AG10803 (cell line): ENCODE measurements at regions not wholly inside any gene's neighbourhood (a gene's known extent, or its start where the extent isn't known, plus 50 kb on each side); places are given as distances from the start of the nearest gene placed in this dataset.

ENCODE experiments used
- DNase-seq: peaks from one replicate; pipeline ENCODE4 v3.0.0; 2010; ENCODE audit warnings: low read depth
- H3K4me3 ChIP-seq: 2 replicates; pipeline ENCODE4 v1.5.1; 2011; ENCODE audit warnings: mild to moderate bottlenecking, low read length, control low read depth
- CTCF ChIP-seq: conservative IDR thresholded peaks from 2 replicates; pipeline ENCODE4 v1.5.1; 2011; ENCODE audit warnings: mild to moderate bottlenecking, low read length, control low read depth, inconsistent platforms

DNA sequence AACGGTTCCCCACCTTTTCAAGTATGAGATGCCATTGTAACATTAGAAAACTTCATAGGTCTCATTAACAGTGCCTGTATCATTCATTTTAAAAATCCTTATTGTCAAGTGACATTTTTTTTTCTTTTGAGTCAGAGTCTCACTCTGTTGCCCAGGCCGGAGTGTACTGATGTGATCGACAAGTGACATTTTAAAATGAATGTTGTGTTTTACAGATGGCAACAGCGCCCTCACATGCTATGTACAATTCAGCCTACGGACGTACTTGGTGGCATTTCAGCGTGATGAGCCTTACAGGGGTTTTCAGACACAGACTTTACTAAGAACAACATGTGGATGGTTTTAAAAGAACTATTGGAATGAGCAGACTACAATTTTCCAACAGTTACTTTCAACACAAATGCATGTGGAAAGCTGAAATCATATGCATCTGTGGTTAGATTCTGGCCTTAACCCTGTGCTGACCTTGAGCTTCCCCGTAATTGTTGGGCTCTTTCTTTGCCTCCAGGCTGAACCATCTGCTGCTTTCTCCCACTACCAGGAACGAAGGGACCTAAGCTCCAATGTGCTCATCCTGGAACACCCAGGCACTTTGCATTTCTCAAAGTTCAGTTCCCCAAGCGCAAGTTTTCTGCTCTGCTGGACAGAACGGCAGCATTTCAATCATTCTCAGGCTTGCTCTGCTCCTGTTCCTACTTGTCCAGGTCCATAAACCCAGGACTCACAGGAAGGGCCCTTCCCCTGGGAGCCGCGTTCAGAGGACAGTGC is 119.9 kb upstream of the NDUFV2 start:
- peak; percentile 98 for DNase-seq
- peak; percentile 68 for TF ChIP-seq CTCF
- no peak overlapping the region for H3K4me3 ChIP-seq

GRCh38 chr18:8983195-8983594 is 119.3 kb upstream of the NDUFV2 start:
- no peak for TF ChIP-seq CTCF
- DNase-seq: no peak
- H3K4me3 ChIP-seq: no peak overlapping the region

GRCh38 chr18:8984131-8984721 is 118.3 kb upstream of the NDUFV2 start:
- H3K4me3 ChIP-seq: no peak overlapping the region
- no peak for TF ChIP-seq CTCF
- DNase-seq: no peak

DNA sequence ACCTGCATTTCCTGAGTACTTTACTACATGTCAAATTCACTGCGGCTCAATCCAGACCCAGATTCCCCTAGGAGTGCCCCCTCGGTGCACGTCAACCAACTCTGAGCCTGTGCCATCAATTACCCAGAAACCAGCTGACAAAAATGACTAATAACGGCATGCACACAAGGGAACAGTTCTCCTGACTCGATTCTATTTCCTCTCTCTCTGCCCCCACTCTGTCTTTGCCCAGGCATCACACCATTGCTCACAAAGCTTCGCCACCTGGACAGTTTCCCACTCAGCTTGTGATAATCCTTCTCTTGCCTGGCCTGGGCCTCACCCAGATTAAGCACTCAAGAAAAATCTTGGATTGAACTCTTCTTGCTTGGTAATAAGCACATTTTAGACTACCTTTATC is 115.3 kb upstream of the NDUFV2 start:
- peak; percentile 75 for DNase-seq
- TF ChIP-seq CTCF: no peak
- no peak overlapping the region for H3K4me3 ChIP-seq

DNA sequence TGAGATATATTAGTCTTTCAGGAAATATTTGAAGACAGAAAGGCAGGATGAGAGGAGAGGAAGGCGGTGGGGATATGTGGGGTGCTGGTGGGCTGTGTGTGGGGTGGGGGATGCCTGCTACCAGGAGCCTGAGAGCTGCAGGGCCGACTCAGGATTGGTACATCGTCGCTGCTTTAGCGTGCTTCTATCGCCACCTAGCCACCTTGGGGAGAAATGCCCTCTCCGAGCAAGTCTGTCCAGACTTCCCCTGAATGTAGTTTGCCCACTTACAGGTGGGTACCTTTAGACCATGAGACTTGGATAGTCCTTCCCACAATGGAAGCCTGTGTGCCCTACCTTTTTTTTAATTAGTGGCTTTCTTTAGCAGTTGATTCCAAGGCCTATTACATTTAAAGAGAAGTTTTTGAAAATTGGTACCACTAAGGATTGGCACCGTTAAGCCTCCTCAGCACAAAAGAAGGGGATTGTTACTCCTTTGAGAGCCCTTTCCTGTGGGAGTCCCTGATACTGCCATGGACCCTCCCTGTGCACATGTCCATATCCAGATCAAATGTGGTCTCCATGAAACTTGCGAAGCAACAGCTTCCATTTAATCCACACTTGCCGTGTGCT is 114.1 kb upstream of the NDUFV2 start:
- no peak overlapping the region for H3K4me3 ChIP-seq
- TF ChIP-seq CTCF: peak; percentile 92
- DNase-seq: peak; percentile 66

GRCh38 chr18:8989017-8989416 is 113.5 kb upstream of the NDUFV2 start:
- no peak overlapping the region for H3K4me3 ChIP-seq
- no peak for DNase-seq
- no peak for TF ChIP-seq CTCF

DNA sequence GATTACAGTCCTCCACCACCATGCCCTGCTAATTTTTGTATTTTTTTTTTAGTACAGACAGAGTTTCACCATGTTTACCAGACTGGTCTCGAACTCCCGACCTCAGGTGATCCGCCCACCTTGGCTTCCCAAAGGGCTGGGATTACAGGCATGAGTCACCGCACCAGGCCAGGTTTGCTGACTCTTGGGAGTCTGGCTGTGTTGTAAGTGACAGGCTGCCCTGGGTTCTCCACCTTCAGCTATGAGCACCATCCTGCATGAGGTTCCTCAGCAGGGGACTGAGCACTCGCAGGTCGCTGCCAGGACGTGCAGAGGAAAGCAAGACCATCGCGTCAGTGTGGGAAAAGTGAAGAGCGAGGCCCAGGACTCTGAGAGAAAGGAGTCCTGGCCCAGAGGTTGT is 112.6 kb upstream of the NDUFV2 start:
- no peak overlapping the region for H3K4me3 ChIP-seq
- no peak for DNase-seq
- no peak for TF ChIP-seq CTCF
